ENCODE measurements at regions not wholly inside any gene's neighbourhood (a gene's known extent, or its start where the extent isn't known, plus 50 kb on each side); places are given as distances from the start of the nearest gene placed in this dataset.

- in situ Hi-C loops (cut with MboI; ENCODE audit: low pct_ligation_motif_present in 1 of 4, low pct_unique_long_range_greater_than_20kb in 1 of 4, low sequenced_read_pairs in 3 of 4): no loop called here
- intact Hi-C loops (cut with DNase I; ENCODE audit: low total_unique reads): no loop called here
- H3K4me1 ChIP-seq: no peaks in the 10 kb centered on the region
- no peaks in the 10 kb centered on the region for H3K36me3 ChIP-seq
- no peak for TF ChIP-seq POLR2AphosphoS5 (IDR thresholded peaks at IDR 0.05)
- TF ChIP-seq CTCF (IDR thresholded peaks at IDR 0.05): no peak
- no peak for TF ChIP-seq EP300 (IDR thresholded peaks at IDR 0.05; ENCODE audit: low read depth)
- TF ChIP-seq POLR2A (IDR thresholded peaks at IDR 0.05): no peak
- no peaks in the 10 kb centered on the region for H3K27me3 ChIP-seq
- no peak for DNase-seq
- no peaks in the 10 kb centered on the region for H3K9me3 ChIP-seq
- H3K27ac ChIP-seq: no peak overlapping the region
- H3K4me3 ChIP-seq: no peak overlapping the region
- WGBS, 2 donors (ENCODE audit: low coverage in 1 of 2): 25 to 37% methylated on average over 2 of the region's 2 CpGs
Measured at GRCh38 chr10:88194961-88195367, 331.5 kb downstream of the PTEN start.

- Histone ChIP-seq H3K27ac (no peak overlapping the region), H3K36me3 (no peaks in the 10 kb centered on the region), H3K4me1 (no peaks in the 10 kb centered on the region), H3K27me3 (no peaks in the 10 kb centered on the region), H3K4me3 (no peak overlapping the region), H3K9me3 (no peaks in the 10 kb centered on the region)
- intact Hi-C loops (cut with DNase I; ENCODE audit: low total_unique reads) (no loop called here), in situ Hi-C loops (cut with MboI; ENCODE audit: low pct_ligation_motif_present in 1 of 4, low pct_unique_long_range_greater_than_20kb in 1 of 4, low sequenced_read_pairs in 3 of 4) (no loop called here)
- WGBS, 2 donors (ENCODE audit: low coverage in 1 of 2): 47 to 72% methylated on average over 2 of the region's 2 CpGs
- no peak for TF ChIP-seq POLR2A (IDR thresholded peaks at IDR 0.05)
- no peak for TF ChIP-seq EP300 (IDR thresholded peaks at IDR 0.05; ENCODE audit: low read depth)
- no peak for DNase-seq
Measured at GRCh38 chr10:88195841-88196240, 332.4 kb downstream of the PTEN start.

GRCh38 chr10:88196291-88196690 is 332.9 kb downstream of the PTEN start:
- in situ Hi-C loops (cut with MboI; ENCODE audit: low pct_ligation_motif_present in 1 of 4, low pct_unique_long_range_greater_than_20kb in 1 of 4, low sequenced_read_pairs in 3 of 4): no loop called here
- no peaks in the 10 kb centered on the region for H3K36me3 ChIP-seq
- H3K9me3 ChIP-seq: no peaks in the 10 kb centered on the region
- intact Hi-C loops (cut with DNase I; ENCODE audit: low total_unique reads): no loop called here
- H3K27ac ChIP-seq: no peak overlapping the region
- no peak overlapping the region for H3K4me3 ChIP-seq
- 67 to 73% methylated on average over 1 of the region's 1 CpG for WGBS, 2 donors (ENCODE audit: low coverage in 1 of 2)
- no peaks in the 10 kb centered on the region for H3K4me1 ChIP-seq
- DNase-seq: no peak
- TF ChIP-seq CTCF (IDR thresholded peaks at IDR 0.05): no peak
- no peak for TF ChIP-seq POLR2A (IDR thresholded peaks at IDR 0.05)
- no peak for TF ChIP-seq EP300 (IDR thresholded peaks at IDR 0.05; ENCODE audit: low read depth)
- TF ChIP-seq POLR2AphosphoS5 (IDR thresholded peaks at IDR 0.05): no peak
- H3K27me3 ChIP-seq: no peaks in the 10 kb centered on the region

DNA sequence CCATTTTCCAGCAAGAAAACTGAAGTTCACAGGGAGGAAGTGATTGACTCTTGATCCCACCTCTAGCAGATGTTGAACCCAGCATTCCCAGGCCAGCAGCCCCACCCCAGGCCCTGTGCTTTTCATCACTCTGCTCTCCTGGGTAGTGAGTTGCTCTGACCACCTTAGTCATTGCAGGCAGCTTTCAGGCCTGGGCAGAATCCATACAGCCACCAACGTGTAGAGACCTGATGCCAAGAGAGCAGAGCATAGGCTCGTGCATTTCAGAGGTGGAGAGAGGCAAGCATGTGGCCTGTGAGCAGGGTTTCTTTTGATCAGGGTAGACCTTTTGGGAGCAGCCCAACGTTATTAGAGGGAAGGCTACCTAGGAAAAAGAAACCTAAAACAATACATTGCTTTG is 334.6 kb downstream of the PTEN start:
- H3K36me3 ChIP-seq: no peaks in the 10 kb centered on the region
- no peaks in the 10 kb centered on the region for H3K9me3 ChIP-seq
- in situ Hi-C loops (cut with MboI; ENCODE audit: low pct_ligation_motif_present in 1 of 4, low pct_unique_long_range_greater_than_20kb in 1 of 4, low sequenced_read_pairs in 3 of 4) (no loop called here), intact Hi-C loops (cut with DNase I; ENCODE audit: low total_unique reads) (no loop called here)
- WGBS, 2 donors (ENCODE audit: low coverage in 1 of 2): 86 to 92% methylated on average over 2 to 3 of the region's 3 CpGs
- H3K4me3 ChIP-seq: no peak overlapping the region
- H3K27me3 ChIP-seq: no peaks in the 10 kb centered on the region
- no peak for DNase-seq
- H3K4me1 ChIP-seq: no peaks in the 10 kb centered on the region
- no peak overlapping the region for H3K27ac ChIP-seq
- TF ChIP-seq POLR2A (IDR thresholded peaks at IDR 0.05) (no peak), POLR2AphosphoS5 (IDR thresholded peaks at IDR 0.05) (no peak), EP300 (IDR thresholded peaks at IDR 0.05; ENCODE audit: low read depth) (no peak), CTCF (IDR thresholded peaks at IDR 0.05) (no peak)

GRCh38 chr10:88200312-88201032 is 337.0 kb downstream of the PTEN start:
- DNase-seq: no peak
- WGBS, 2 donors (ENCODE audit: low coverage in 1 of 2): 51 to 67% methylated on average over 3 of the region's 3 CpGs
- Histone ChIP-seq H3K36me3 (no peaks in the 10 kb centered on the region), H3K27ac (no peak overlapping the region), H3K4me1 (no peaks in the 10 kb centered on the region), H3K27me3 (no peaks in the 10 kb centered on the region), H3K9me3 (no peaks in the 10 kb centered on the region), H3K4me3 (no peak overlapping the region)
- no peak for TF ChIP-seq POLR2A (IDR thresholded peaks at IDR 0.05)
- no peak for TF ChIP-seq POLR2AphosphoS5 (IDR thresholded peaks at IDR 0.05)
- TF ChIP-seq EP300 (IDR thresholded peaks at IDR 0.05; ENCODE audit: low read depth): no peak
- no peak for TF ChIP-seq CTCF (IDR thresholded peaks at IDR 0.05)
- in situ Hi-C loops (cut with MboI; ENCODE audit: low pct_ligation_motif_present in 1 of 4, low pct_unique_long_range_greater_than_20kb in 1 of 4, low sequenced_read_pairs in 3 of 4): no loop called here
- intact Hi-C loops (cut with DNase I; ENCODE audit: low total_unique reads): no loop called here

Data from transverse colon (tissue), 4 donors.